Motor neuron (in vitro differentiated cells): ENCODE measurements at regions not wholly inside any gene's neighbourhood (a gene's known extent, or its start where the extent isn't known, plus 50 kb on each side); places are given as distances from the start of the nearest gene placed in this dataset.

Source experiments
- ATAC-seq, 8 experiments: fragments of 200-7000 bp; cut with Tn5 transposase; replicated peaks in 6 of 8; 2 replicates each; pipeline ENCODE4 v1.8.0; 2021; ENCODE audit warnings: mild to moderate bottlenecking in 8 of 8, moderate library complexity in 8 of 8
- H3K27ac ChIP-seq, 2 donors: fragments of 250-450 bp; sonication (Bioruptor Pico); 2 replicates each; pipeline ENCODE4 v1.9.0; 2021; ENCODE audit warnings: antibody characterized with exemption in 2 of 2, mild to moderate bottlenecking in 2 of 2, moderate library complexity in 1 of 2
- H3K4me1 ChIP-seq, 2 donors: fragments of 250-450 bp; sonication (Bioruptor Pico); replicated peaks in 1 of 2; 2 replicates each; pipeline ENCODE4 v1.6.1; 2021; ENCODE audit warnings: antibody characterized with exemption in 2 of 2, mild to moderate bottlenecking in 2 of 2, moderate library complexity in 1 of 2
- H3K4me3 ChIP-seq, 5 donors: fragments of 250-450 bp; sonication (Bioruptor Pico); 2 replicates each; pipeline ENCODE4 v1.9.0; 2021; ENCODE audit warnings: antibody characterized with exemption in 5 of 5, mild to moderate bottlenecking in 5 of 5, moderate library complexity in 4 of 5
- WGBS, 10 experiments: fragments of 450-650 bp; shearing (Covaris generic); methylation state at CpG; one replicate each; pipeline ENCODE4 v1.0.0; 2022; 5-methylcytosine and 5-hydroxymethylcytosine counted together
- in situ Hi-C, 9 experiments: fragments of 400-800 bp; cut with MboI; loops; one replicate each; pipeline ENCODE4 v1.15.0; 2021; ENCODE audit warnings: low sequenced_read_pairs in 9 of 9, low pct_unique_long_range_greater_than_20kb in 2 of 9; ENCODE audit not compliant: unreplicated experiment in 9 of 9

DNA sequence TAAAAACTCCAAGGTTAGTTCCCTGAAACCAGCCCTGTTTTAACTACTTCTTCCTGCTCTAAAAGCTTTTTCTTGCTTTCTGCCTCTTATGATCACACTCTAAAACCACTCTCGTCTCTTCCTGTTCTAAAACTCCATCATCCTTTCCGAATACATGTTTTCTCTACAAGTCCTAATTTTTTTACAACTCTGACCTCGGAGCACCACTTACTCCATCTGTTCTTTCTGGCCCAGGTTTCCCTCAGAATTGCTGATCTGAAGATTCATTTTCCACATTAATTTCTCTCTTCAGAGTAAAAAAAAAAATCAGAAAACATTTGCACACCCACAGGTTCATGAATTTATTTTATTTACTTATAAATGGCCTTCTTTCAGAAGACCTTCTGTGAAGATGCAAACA is 265.7 kb upstream of the CADM1 start:
- Histone ChIP-seq H3K4me3 (no peak overlapping the region), H3K27ac (no peak overlapping the region), H3K4me1 (peaks cover 27 to 30% of the 10 kb centered on the region in 2 donors)
- WGBS, 10 experiments, result 0 to 100% (median 86%) methylated on average over 1 to 3 of the region's 3 CpGs
- no peak for ATAC-seq
- in situ Hi-C loops, result no loop called here

DNA sequence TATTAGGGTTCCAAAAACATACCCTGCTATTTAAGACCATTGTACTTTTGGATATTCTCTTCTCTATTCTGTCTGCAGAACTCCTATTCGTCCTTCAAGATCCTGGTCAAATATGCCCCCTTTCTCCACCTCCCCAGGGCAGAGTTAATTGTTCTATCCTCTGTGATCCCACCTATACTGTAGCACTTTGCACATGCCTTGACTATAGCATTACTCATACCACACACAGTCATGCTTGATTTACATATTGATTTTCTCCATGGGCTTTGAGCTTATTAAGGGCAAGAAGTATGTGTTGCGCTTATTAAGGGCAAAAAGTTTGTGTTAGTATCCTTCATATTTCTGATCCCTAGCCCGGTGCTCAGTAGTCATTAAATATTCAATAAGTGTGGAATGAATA is 263.7 kb upstream of the CADM1 start:
- WGBS, 10 experiments, result 7 to 100% (median 89%) methylated on average over 1 to 3 of the region's 3 CpGs; no CpG with 5 or more reads in 1 of the 10 experiments
- Histone ChIP-seq H3K4me1 (peaks cover 33 to 36% of the 10 kb centered on the region in 2 donors), H3K4me3 (no peak overlapping the region), H3K27ac (no peak overlapping the region)
- in situ Hi-C loops, result no loop called here
- peak in 5 of 8 experiments; percentile 58 to 72 (median 64) for ATAC-seq

DNA sequence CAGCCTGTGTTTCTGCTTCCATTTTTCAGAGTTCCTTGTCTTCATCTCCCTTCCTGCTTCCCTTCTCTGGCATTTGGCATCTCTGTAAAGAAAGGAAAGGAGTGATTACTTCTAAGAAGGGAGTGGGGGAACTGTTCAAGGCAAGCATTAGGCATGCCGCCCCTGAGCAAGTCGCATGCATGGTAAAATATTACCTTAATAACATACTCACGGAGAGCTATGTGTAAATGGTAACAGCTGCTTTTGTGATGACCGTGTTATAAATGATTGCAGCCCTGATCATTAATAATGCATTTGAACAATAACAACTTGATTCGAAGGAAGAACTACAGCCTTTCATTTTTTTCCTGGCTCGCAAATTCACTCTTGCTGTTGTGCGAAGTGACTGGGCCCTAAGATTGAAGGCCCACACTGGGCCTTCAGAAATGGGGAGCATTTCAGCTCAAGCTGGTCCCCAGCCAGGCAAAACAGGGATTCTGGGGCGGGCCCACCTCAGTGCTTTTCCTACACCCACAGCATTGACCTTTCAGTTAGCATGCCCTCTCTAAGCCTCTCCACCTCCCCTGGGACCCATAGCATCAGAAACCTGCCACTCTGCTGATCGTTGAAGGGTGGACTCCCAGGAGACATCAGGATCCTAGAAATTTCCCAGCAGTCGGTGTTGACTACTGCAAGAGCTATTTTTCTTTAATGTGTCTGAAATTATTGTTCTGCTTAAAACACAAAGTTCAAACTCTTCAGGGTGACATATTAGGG is 263.0 kb upstream of the CADM1 start:
- 7 to 70% (median 40%) methylated on average over 2 to 8 of the region's 10 CpGs; no CpG with 5 or more reads in 1 of the 10 experiments for WGBS, 10 experiments
- Histone ChIP-seq H3K4me3 (no peak overlapping the region), H3K27ac (peak overlapping the region in 1 of 2 donors; percentile 15), H3K4me1 (peaks cover 33 to 36% of the 10 kb centered on the region in 2 donors)
- in situ Hi-C loops, result no loop called here
- peak in 5 of 8 experiments; percentile 8 to 90 (median 70) for ATAC-seq

GRCh38 chr11:115766561-115766960 is 262.3 kb upstream of the CADM1 start:
- in situ Hi-C loops, result no loop called here
- H3K27ac ChIP-seq, result peak overlapping the region; percentile 40 to 58
- 20 to 93% (median 72%) methylated on average over 1 to 4 of the region's 4 CpGs; no CpG with 5 or more reads in 2 of the 10 experiments for WGBS, 10 experiments
- ATAC-seq, result no peak
- H3K4me1 ChIP-seq, result peaks cover 33 to 36% of the 10 kb centered on the region in 2 donors
- no peak overlapping the region for H3K4me3 ChIP-seq

DNA sequence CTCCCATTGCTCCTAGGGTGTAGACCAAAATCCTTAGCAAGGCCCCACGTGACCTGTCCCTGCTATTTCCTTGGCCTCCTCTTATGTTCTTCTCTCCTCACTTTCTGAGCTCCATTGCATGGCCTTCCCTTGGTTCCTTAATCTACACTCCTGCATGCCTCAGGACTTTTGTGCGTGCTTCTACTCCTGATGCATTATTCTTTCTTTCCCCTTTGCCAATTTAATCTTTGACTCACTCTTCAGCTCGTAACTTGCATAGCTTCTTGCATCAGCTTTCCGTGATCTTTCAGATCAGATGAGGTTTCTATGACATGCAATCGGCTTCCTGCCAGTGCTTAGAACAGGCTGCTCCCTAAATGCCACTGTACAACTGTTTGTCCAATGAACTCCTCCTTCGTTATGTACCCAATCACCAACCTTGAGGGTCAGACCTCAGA is 261.6 kb upstream of the CADM1 start:
- peak overlapping the region in 1 of 2 donors; percentile 58 for H3K27ac ChIP-seq
- in situ Hi-C loops, result no loop called here
- no peak overlapping the region for H3K4me3 ChIP-seq
- WGBS, 10 experiments, result 6 to 90% (median 66%) methylated on average over 3 to 6 of the region's 6 CpGs
- ATAC-seq, result peak in 4 of 8 experiments; percentile 37 to 70 (median 58)
- H3K4me1 ChIP-seq, result peaks cover 38 to 42% of the 10 kb centered on the region in 2 donors

GRCh38 chr11:115764176-115764575 is 260.0 kb upstream of the CADM1 start:
- peaks cover 55 to 59% of the 10 kb centered on the region in 2 donors for H3K4me1 ChIP-seq
- in situ Hi-C loops, result no loop called here
- no peak overlapping the region for H3K4me3 ChIP-seq
- no peak overlapping the region for H3K27ac ChIP-seq
- ATAC-seq, result peak in 3 of 8 experiments; percentile 29 to 52 (median 31)
- 30 to 100% (median 57%) methylated on average over 1 to 6 of the region's 7 CpGs; no CpG with 5 or more reads in 3 of the 10 experiments for WGBS, 10 experiments

GRCh38 chr11:115761817-115762216 is 257.6 kb upstream of the CADM1 start:
- in situ Hi-C loops, result no loop called here
- Histone ChIP-seq H3K4me3 (no peak overlapping the region), H3K27ac (no peak overlapping the region), H3K4me1 (peaks cover 41 to 48% of the 10 kb centered on the region in 2 donors)
- WGBS, 10 experiments, result 0 to 67% (median 0%) methylated on average over 1 of the region's 1 CpG; no CpG with 5 or more reads in 7 of the 10 experiments
- no peak for ATAC-seq

DNA sequence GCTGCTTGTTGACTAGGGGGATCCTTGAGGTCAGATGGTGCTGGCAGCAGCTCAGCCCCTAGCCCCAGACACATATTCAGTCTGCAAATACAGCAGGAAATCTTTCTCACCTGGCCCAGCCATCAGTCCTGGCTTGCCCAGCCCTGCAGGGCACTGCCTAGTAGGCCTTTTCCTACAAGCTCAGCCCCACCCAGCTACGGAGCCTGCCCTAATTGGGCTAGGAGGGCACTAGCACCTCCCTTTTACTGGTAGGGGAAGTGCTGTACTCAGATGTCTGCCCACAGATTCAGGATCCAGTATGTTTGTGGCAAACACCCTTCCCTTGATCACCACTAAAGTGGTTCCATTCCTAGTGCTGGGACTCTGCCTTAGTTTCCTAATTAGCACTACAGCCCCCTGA is 257.1 kb upstream of the CADM1 start:
- H3K27ac ChIP-seq, result peak overlapping the region in 1 of 2 donors; percentile 10

GRCh38 chr11:115760461-115761320 is 256.5 kb upstream of the CADM1 start:
- Histone ChIP-seq H3K27ac (peak overlapping the region in 1 of 2 donors; percentile 43), H3K4me1 (peaks cover 29 to 37% of the 10 kb centered on the region in 2 donors), H3K4me3 (peak overlapping the region in 2 of 5 donors; percentile 38 to 44)
- peak in 6 of 8 experiments; percentile 15 to 42 (median 34) for ATAC-seq
- in situ Hi-C loops, result no loop called here
- WGBS, 10 experiments, result 8 to 100% (median 50%) methylated on average over 1 to 5 of the region's 19 CpGs; no CpG with 5 or more reads in 5 of the 10 experiments

More for the DNA sequence above, 257.1 kb upstream of the CADM1 start:
- 100% methylated on average over 1 of the region's 1 CpG; no CpG with 5 or more reads in 8 of the 10 experiments for WGBS, 10 experiments
- Histone ChIP-seq H3K4me1 (peaks cover 36 to 43% of the 10 kb centered on the region in 2 donors), H3K4me3 (no peak overlapping the region)
- in situ Hi-C loops, result no loop called here
- no peak for ATAC-seq

DNA sequence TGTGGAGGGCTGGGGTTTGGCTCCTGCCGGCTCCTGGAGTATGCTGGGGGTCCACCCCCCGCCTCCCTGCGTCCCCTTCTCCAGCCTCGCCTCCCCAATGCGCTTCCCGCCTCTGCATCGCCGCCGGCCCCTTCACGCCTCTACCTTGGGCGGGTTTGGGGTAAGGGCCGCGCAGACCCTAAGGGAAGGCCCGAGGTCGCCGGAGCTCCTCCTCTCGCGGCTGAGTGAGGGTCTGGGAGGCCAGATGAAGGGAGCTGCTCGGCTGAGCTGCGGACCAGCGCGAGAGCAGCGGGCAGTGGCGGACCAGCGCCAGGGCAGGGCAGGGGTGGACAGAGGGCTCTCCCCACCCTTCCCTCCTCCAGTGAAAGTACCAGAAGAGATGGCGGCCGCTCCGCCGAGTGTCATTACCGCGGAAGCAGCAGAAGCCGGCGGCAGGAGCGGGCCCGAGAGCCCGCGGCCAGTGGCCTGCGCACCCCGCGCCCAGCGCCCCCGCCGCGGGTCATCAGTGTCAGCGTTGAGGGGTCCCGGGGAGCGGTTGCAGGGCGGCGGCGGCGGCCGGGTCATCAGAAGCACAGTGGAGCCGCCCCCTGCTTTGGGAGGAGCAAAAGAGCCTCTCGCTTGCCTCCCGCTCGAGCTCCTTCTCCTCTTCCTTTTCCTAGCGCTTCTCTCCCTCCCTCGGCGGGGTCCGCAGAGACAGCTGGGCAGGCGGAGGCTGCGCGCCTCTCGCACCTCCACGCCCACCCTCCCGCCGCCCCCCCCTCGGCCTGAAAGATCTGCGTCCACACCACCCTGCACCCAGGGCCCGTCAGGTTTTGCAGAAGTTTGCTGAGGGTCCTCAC is 255.6 kb upstream of the CADM1 start:
- peak overlapping the region in 1 of 2 donors; percentile 43 for H3K27ac ChIP-seq
- WGBS, 10 experiments, result 19 to 60% methylated on average over 1 to 22 of the region's 70 CpGs; no CpG with 5 or more reads in 8 of the 10 experiments

GRCh38 chr11:115758011-115758410 is 253.8 kb upstream of the CADM1 start:
- Histone ChIP-seq H3K27ac (no peak overlapping the region), H3K4me1 (peaks cover 22 to 27% of the 10 kb centered on the region in 2 donors), H3K4me3 (no peak overlapping the region)
- WGBS, 10 experiments, result 0 to 98% (median 83%) methylated on average over 1 to 8 of the region's 8 CpGs; no CpG with 5 or more reads in 1 of the 10 experiments
- no peak for ATAC-seq
- in situ Hi-C loops, result no loop called here

More for the DNA sequence above, 255.6 kb upstream of the CADM1 start:
- Histone ChIP-seq H3K4me1 (peaks cover 28 to 33% of the 10 kb centered on the region in 2 donors), H3K4me3 (peak overlapping the region; percentile 17 to 44 (median 24))
- peak in 7 of 8 experiments; percentile 31 to 83 (median 76) for ATAC-seq
- in situ Hi-C loops, result no loop called here
